C4-2B (cell line): ENCODE measurements at regions not wholly inside any gene's neighbourhood (a gene's known extent, or its start where the extent isn't known, plus 50 kb on each side); places are given as distances from the start of the nearest gene placed in this dataset.

Experiments used
- H3K27ac ChIP-seq: fragments of 450-650 bp; 2 replicates; pipeline ENCODE4 v1.5.1; 2017
- CTCF ChIP-seq: fragments of 450-650 bp; conservative IDR thresholded peaks from 2 replicates; pipeline ENCODE4 v1.5.1; 2017; ENCODE audit warnings: mild to moderate bottlenecking
- ZFX ChIP-seq: fragments of 450-650 bp; IDR thresholded peaks from 2 replicates; pipeline ENCODE4 v1.6.1; 2017

GRCh38 chr6:138719011-138719635 is 54.4 kb upstream of the CCDC28A start:
- H3K27ac ChIP-seq: no peak overlapping the region
- TF ChIP-seq ZFX (no peak), CTCF (no peak)

GRCh38 chr6:138719744-138720143 is 53.8 kb upstream of the CCDC28A start:
- H3K27ac ChIP-seq: no peak overlapping the region
- no peak for TF ChIP-seq CTCF
- no peak for TF ChIP-seq ZFX

- TF ChIP-seq ZFX (no peak), CTCF (no peak)
- no peak overlapping the region for H3K27ac ChIP-seq
Measured at GRCh38 chr6:138722425-138723371, 50.9 kb upstream of the CCDC28A start.
